ENCODE measurements at regions not wholly inside any gene's neighbourhood (a gene's known extent, or its start where the extent isn't known, plus 50 kb on each side); places are given as distances from the start of the nearest gene placed in this dataset.

DNA sequence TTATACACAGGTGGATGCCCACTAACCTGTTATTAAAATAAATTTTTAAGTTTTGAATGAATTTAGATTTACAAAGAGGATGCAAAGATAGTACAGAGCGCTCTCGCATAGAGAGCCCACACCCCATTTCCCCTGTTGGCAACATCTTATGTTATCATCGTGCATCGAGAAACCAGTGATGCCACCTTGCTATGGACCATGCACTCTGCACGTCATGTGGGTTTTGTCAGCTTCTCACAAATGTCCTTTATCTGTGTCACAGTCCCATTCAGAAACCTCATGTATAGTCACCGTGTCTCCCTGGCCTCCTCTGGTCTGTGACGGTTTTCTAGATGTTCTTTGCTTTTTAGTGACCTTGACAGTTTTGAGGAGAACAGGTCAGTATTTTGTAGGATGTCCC is 60.0 kb downstream of the ING1 start:
- no peak for DNase-seq (ENCODE audit: low spot score in 2 of 2)
- intact Hi-C loops (cut with DNase I; ENCODE audit: low total_unique reads), result no loop called here
- no peak for TF ChIP-seq CTCF (IDR thresholded peaks at IDR 0.05)
- no peak for TF ChIP-seq POLR2AphosphoS5 (IDR thresholded peaks at IDR 0.05)
- no peak for TF ChIP-seq POLR2A (IDR thresholded peaks at IDR 0.05)
- Histone ChIP-seq H3K27ac (no peak overlapping the region), H3K27me3 (no peaks in the 10 kb centered on the region), H3K4me1 (no peaks in the 10 kb centered on the region), H3K4me3 (no peak overlapping the region), H3K36me3 (no peaks in the 10 kb centered on the region), H3K9me3 (no peaks in the 10 kb centered on the region)

- H3K27ac ChIP-seq, result no peak overlapping the region
- no peaks in the 10 kb centered on the region for H3K27me3 ChIP-seq
- intact Hi-C loops (cut with DNase I; ENCODE audit: low total_unique reads), result no loop called here
- no peak for DNase-seq (ENCODE audit: low spot score in 2 of 2)
- H3K9me3 ChIP-seq, result no peaks in the 10 kb centered on the region
- H3K4me3 ChIP-seq, result no peak overlapping the region
- H3K4me1 ChIP-seq, result no peaks in the 10 kb centered on the region
- H3K36me3 ChIP-seq, result no peaks in the 10 kb centered on the region
- TF ChIP-seq POLR2AphosphoS5 (IDR thresholded peaks at IDR 0.05), result no peak
- no peak for TF ChIP-seq CTCF (IDR thresholded peaks at IDR 0.05)
- no peak for TF ChIP-seq POLR2A (IDR thresholded peaks at IDR 0.05)
Measured at GRCh38 chr13:110774051-110774450, 60.6 kb downstream of the ING1 start.

DNA sequence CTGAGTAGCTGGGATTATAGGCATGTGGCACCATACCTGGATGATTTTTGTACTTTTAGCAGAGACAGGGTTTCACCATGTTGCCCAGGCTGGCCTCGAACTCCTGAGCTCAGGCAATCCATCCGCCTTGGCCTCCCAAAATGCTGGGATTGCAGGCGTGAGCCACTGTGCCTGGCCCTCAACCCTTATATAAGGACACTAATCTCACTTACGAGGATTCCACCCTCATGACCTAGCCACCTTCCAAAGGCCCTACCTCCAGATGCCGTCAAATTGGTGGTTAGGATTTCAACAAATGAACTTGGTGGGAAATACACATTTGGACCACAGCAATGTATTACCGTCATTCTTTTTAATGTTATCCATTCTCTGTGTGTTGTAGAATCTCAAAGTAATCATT is 61.0 kb downstream of the ING1 start:
- no peak for DNase-seq (ENCODE audit: low spot score in 2 of 2)
- H3K9me3 ChIP-seq, result no peaks in the 10 kb centered on the region
- intact Hi-C loops (cut with DNase I; ENCODE audit: low total_unique reads), result no loop called here
- no peaks in the 10 kb centered on the region for H3K27me3 ChIP-seq
- no peak overlapping the region for H3K4me3 ChIP-seq
- H3K27ac ChIP-seq, result no peak overlapping the region
- no peaks in the 10 kb centered on the region for H3K36me3 ChIP-seq
- TF ChIP-seq CTCF (IDR thresholded peaks at IDR 0.05) (no peak), POLR2A (IDR thresholded peaks at IDR 0.05) (no peak), POLR2AphosphoS5 (IDR thresholded peaks at IDR 0.05) (no peak)
- H3K4me1 ChIP-seq, result no peaks in the 10 kb centered on the region

DNA sequence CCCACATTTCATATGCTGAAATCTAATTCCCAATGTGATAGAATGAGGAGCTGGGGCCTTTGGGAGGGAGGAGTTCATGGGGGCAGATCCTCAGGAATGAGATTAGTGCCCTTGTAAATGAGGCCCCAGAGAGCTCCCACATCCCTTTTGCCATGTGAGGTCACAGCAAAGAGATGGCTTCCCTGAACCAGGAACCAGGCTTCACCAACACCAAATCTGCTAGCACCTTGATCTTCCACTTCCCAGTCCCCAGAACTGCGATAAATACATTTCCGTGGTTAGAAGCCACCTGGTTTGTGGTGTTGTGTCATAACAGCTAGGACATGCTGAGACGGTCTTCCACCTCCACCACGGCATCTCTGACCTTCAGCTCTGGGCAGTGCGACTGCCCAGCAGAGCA is 62.1 kb downstream of the ING1 start:
- Histone ChIP-seq H3K36me3 (no peaks in the 10 kb centered on the region), H3K4me1 (no peaks in the 10 kb centered on the region), H3K27ac (no peak overlapping the region), H3K4me3 (no peak overlapping the region), H3K27me3 (no peaks in the 10 kb centered on the region), H3K9me3 (no peaks in the 10 kb centered on the region)
- intact Hi-C loops (cut with DNase I; ENCODE audit: low total_unique reads), result no loop called here
- no peak for DNase-seq (ENCODE audit: low spot score in 2 of 2)
- no peak for TF ChIP-seq POLR2AphosphoS5 (IDR thresholded peaks at IDR 0.05)

DNA sequence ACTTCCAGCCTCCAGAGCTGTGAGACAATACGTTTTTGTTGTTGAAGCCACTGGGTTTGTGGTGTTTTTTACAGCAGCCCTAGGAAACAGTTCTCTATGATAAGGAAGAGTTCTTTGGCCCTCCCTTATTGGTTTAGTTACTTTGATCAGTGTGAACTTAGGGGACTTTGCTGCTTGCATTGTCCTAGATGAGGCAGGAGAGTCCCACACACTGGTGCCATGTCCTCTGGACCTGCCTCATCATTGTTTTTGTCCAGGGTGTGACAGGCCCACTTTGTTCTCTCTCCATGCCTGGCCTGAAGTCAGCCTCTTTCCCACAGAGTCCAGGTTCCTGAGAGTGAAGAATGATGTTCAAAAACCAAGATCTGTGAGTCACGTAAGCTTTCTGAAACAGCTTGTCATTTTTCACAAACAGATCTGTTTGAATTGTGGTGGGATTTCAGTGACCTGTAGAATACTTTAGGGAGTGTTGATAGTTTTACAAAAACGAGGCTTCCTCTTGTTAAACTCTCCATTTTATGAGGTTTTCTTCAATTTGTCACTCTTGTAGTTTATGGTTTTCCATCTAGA is 63.8 kb downstream of the ING1 start:
- no peaks in the 10 kb centered on the region for H3K36me3 ChIP-seq
- TF ChIP-seq POLR2AphosphoS5 (IDR thresholded peaks at IDR 0.05) (no peak), POLR2A (IDR thresholded peaks at IDR 0.05) (no peak)
- intact Hi-C loops (cut with DNase I; ENCODE audit: low total_unique reads), result no loop called here
- peaks cover 5 to 8% of the 10 kb centered on the region in 2 donors for H3K9me3 ChIP-seq
- H3K27me3 ChIP-seq, result no peaks in the 10 kb centered on the region
- no peak overlapping the region for H3K4me3 ChIP-seq
- no peaks in the 10 kb centered on the region for H3K4me1 ChIP-seq
- no peak overlapping the region for H3K27ac ChIP-seq
- no peak for DNase-seq (ENCODE audit: low spot score in 2 of 2)

GRCh38 chr13:110779022-110779421 is 65.5 kb downstream of the ING1 start:
- TF ChIP-seq POLR2AphosphoS5 (IDR thresholded peaks at IDR 0.05), result no peak
- no peak for TF ChIP-seq CTCF (IDR thresholded peaks at IDR 0.05)
- no peak for TF ChIP-seq POLR2A (IDR thresholded peaks at IDR 0.05)
- H3K36me3 ChIP-seq, result no peaks in the 10 kb centered on the region
- no peak for DNase-seq (ENCODE audit: low spot score in 2 of 2)
- H3K27ac ChIP-seq, result no peak overlapping the region
- H3K4me1 ChIP-seq, result no peaks in the 10 kb centered on the region
- intact Hi-C loops (cut with DNase I; ENCODE audit: low total_unique reads), result no loop called here
- no peaks in the 10 kb centered on the region for H3K27me3 ChIP-seq
- H3K9me3 ChIP-seq, result peaks cover 8 to 10% of the 10 kb centered on the region in 2 donors
- H3K4me3 ChIP-seq, result no peak overlapping the region
